PC-9 (cell line): ENCODE measurements at regions not wholly inside any gene's neighbourhood (a gene's known extent, or its start where the extent isn't known, plus 50 kb on each side); places are given as distances from the start of the nearest gene placed in this dataset.

Experiments used
- BruUV-seq: library from RNA; stranded (reverse); fragments of 400-500 nt; replicated peaks from 2 replicates; lab custom pipeline; 2021; lab: Mats Ljungman, UMichigan
- CTCF ChIA-PET: fragments of 300-600 bp; sonication (Branson Sonifier 250); formaldehyde crosslinking; loops from one replicate; lab custom pipeline; 2022; ENCODE audit warnings: antibody characterized with exemption; lab: Charles Lee
- POLR2A ChIA-PET: fragments of 300-600 bp; sonication (Branson Sonifier 250); formaldehyde crosslinking; loops from one replicate; lab custom pipeline; 2022; ENCODE audit warnings: antibody characterized with exemption; ENCODE audit not compliant: unreplicated experiment; lab: Charles Lee
- DNase-seq, 2 experiments: peaks; one replicate each; pipeline versions ENCODE4 v3.0.0 to v3.0.0-alpha.2; 2015 to 2022; ENCODE audit warnings: mixed read lengths in 1 of 2
- H2AFZ ChIP-seq: fragments of 200-600 bp; sonication (generic); 2 replicates; pipeline ENCODE4 v1.8.1; 2017; ENCODE audit warnings: antibody characterized with exemption
- H3F3A ChIP-seq: fragments of 200-600 bp; sonication (generic); 2 replicates; pipeline ENCODE4 v1.8.1; 2017; ENCODE audit warnings: antibody characterized with exemption, mild to moderate bottlenecking, low read depth; ENCODE audit not compliant: insufficient read depth
- H3K27ac ChIP-seq: fragments of 200-600 bp; sonication (generic); 2 replicates; pipeline ENCODE4 v1.6.1; 2016; ENCODE audit warnings: mixed run types
- H3K27me3 ChIP-seq: fragments of 200-600 bp; sonication (generic); 2 replicates; pipeline ENCODE4 v1.6.1; 2016; ENCODE audit warnings: low read depth, mixed run types; ENCODE audit not compliant: insufficient read depth
- H3K36me3 ChIP-seq: fragments of 200-600 bp; sonication (generic); 2 replicates; pipeline ENCODE4 v1.6.1; 2016; ENCODE audit warnings: low read depth, mixed run types
- H3K4me1 ChIP-seq: fragments of 200-600 bp; sonication (generic); replicated peaks from 2 replicates; pipeline ENCODE4 v1.6.1; 2016; ENCODE audit warnings: mixed run types; ENCODE audit not compliant: insufficient read depth
- H3K4me2 ChIP-seq: fragments of 200-600 bp; sonication (generic); 2 replicates; pipeline ENCODE4 v1.6.1; 2017; ENCODE audit warnings: mixed run types
- H3K4me3 ChIP-seq: fragments of 200-600 bp; sonication (generic); 2 replicates; pipeline ENCODE4 v1.6.1; 2016; ENCODE audit warnings: mixed run types
- H3K79me2 ChIP-seq: fragments of 200-600 bp; sonication (generic); 2 replicates; pipeline ENCODE4 v1.6.1; 2017; ENCODE audit warnings: low read depth, mixed run types
- H3K9me2 ChIP-seq: fragments of 200-600 bp; sonication (generic); 2 replicates; pipeline ENCODE4 v1.8.1; 2017; ENCODE audit warnings: mild to moderate bottlenecking; ENCODE audit not compliant: insufficient read depth
- H3K9me3 ChIP-seq: fragments of 200-600 bp; sonication (generic); 2 replicates; pipeline ENCODE4 v1.8.1; 2016; ENCODE audit warnings: low read depth; ENCODE audit not compliant: insufficient read depth
- H4K20me1 ChIP-seq: fragments of 200-600 bp; sonication (generic); 2 replicates; pipeline ENCODE4 v1.8.1; 2017; ENCODE audit not compliant: insufficient read depth
- EZH2 ChIP-seq: fragments of 200-600 bp; sonication (generic); IDR thresholded peaks from 2 replicates; pipeline ENCODE4 v1.8.0; 2017; ENCODE audit warnings: antibody characterized with exemption, low read depth
- intact Hi-C: fragments of 100-400 bp; cut with micrococcal nuclease; formaldehyde crosslinking; loops from one replicate; pipeline ENCODE4 v1.10.0; 2022; ENCODE audit not compliant: unreplicated experiment
- TF ChIP-seq, protein P1 (sequence below): fragments of 200-600 bp; sonication (generic); conservative IDR thresholded peaks from 2 replicates; pipeline ENCODE4 v1.6.1; 2017; ENCODE audit warnings: mixed run types, antibody characterized with exemption, mild to moderate bottlenecking, moderate library complexity

DNA sequence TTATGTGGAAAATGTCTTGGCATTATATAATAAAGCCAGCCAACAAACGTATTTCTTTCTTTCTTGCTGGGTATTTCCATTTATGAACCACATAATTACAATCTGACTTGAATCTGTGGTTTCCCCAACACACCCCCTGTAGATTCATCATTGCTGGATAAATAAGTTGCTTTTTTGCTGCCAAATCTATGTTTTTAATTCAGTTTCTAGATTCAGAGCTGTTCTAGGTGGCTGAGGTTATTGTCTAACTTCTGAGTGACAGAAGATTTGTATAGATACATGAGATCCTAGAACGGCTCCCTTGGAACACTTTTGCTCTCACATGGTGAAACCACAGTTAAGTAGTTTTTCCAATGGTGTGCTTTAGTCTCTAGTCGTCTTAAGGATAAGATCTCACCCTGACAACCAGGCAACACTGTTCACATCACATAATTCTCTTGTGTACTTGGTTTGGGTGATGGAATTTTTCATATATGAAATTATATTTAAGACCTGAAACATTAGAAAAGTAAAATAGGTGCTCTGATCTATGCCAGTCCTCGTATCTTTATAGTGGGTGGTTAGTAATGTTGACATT lies 239.1 kb downstream of the KLF12 start:
- DNase-seq, result no peak
- intact Hi-C loops, result no loop called here
- BruUV-seq, result no TSS peak

DNA sequence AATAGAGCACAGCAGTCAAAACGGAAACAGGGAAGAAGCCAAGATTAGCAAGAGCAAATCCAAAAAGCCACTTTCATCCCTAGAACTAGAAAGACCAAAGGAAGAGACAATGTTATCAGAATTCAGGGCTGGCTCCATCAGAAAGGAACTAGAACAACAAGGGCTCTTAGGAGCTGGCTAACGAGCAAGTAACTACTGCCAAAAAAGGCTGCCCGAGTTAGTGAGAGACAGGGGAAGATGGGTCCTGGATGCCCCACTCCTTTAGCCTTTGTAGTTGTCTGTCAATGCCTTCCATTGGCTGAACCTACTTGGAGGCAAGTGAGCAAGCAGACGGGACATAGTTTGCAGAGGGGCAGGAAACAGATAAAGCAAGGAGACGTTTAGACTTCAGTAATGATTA lies 240.4 kb downstream of the KLF12 start:
- Histone ChIP-seq H3K27ac (no peak overlapping the region), H3K79me2 (no peaks in the 10 kb centered on the region), H3K36me3 (no peaks in the 10 kb centered on the region), H3K4me1 (no peaks in the 10 kb centered on the region), H3K4me2 (no peak overlapping the region), H2AFZ (no peak overlapping the region), H3K27me3 (no peaks in the 10 kb centered on the region), H3K9me2 (no peaks in the 10 kb centered on the region), H3F3A (no peaks in the 10 kb centered on the region), H4K20me1 (no peaks in the 10 kb centered on the region), H3K4me3 (no peak overlapping the region), H3K9me3 (no peaks in the 10 kb centered on the region)
- intact Hi-C loops, result no loop called here
- BruUV-seq, result no TSS peak
- ChIA-PET CTCF (no interaction called here), POLR2A (no interaction called here)
- no peak for TF ChIP-seq EZH2
- TF ChIP-seq, protein P1, sequence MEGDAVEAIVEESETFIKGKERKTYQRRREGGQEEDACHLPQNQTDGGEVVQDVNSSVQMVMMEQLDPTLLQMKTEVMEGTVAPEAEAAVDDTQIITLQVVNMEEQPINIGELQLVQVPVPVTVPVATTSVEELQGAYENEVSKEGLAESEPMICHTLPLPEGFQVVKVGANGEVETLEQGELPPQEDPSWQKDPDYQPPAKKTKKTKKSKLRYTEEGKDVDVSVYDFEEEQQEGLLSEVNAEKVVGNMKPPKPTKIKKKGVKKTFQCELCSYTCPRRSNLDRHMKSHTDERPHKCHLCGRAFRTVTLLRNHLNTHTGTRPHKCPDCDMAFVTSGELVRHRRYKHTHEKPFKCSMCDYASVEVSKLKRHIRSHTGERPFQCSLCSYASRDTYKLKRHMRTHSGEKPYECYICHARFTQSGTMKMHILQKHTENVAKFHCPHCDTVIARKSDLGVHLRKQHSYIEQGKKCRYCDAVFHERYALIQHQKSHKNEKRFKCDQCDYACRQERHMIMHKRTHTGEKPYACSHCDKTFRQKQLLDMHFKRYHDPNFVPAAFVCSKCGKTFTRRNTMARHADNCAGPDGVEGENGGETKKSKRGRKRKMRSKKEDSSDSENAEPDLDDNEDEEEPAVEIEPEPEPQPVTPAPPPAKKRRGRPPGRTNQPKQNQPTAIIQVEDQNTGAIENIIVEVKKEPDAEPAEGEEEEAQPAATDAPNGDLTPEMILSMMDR, result no peak
- DNase-seq, result no peak

More for the DNA sequence above, 239.1 kb downstream of the KLF12 start:
- TF ChIP-seq, protein P1, result no peak
- TF ChIP-seq EZH2, result no peak
- no peak overlapping the region for H2AFZ ChIP-seq
- CTCF ChIA-PET, result no interaction called here
- no peaks in the 10 kb centered on the region for H4K20me1 ChIP-seq
- POLR2A ChIA-PET, result no interaction called here
- no peaks in the 10 kb centered on the region for H3K9me2 ChIP-seq
- no peaks in the 10 kb centered on the region for H3K4me1 ChIP-seq
- no peaks in the 10 kb centered on the region for H3K36me3 ChIP-seq
- H3K4me2 ChIP-seq, result no peak overlapping the region
- no peaks in the 10 kb centered on the region for H3K79me2 ChIP-seq
- H3K4me3 ChIP-seq, result no peak overlapping the region
- no peak overlapping the region for H3K27ac ChIP-seq
- no peaks in the 10 kb centered on the region for H3F3A ChIP-seq
- H3K9me3 ChIP-seq, result no peaks in the 10 kb centered on the region
- no peaks in the 10 kb centered on the region for H3K27me3 ChIP-seq

DNA sequence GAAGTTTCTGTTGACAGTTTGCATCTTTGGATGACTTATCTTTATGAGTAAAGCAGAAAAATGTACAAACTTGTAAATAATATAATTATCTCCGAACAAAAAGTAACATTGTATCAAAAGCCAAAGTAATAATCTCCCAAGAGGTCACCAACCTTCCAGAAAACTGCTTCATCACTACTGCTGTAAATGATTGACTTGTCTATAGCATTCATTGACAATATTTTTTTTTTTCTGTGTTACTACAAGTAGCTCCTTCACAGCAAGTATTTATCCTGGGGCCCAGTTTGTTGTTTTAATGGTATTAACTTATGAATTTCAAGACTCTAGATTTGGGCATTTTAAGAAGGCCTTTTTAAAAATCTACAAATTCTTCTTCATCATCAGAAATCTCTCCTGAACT lies 242.4 kb downstream of the KLF12 start:
- ChIA-PET CTCF (interaction anchor here (0.6 kb wide), 1 partner anchor 242 kb away, joined by 4 read pairs; no protein-coding TSS in a partner anchor), POLR2A (no interaction called here)
- no peak for DNase-seq
- H3K4me3 ChIP-seq, result no peak overlapping the region
- no peaks in the 10 kb centered on the region for H3F3A ChIP-seq
- H3K27me3 ChIP-seq, result no peaks in the 10 kb centered on the region
- TF ChIP-seq, protein P1, result no peak
- TF ChIP-seq EZH2, result no peak
- H3K9me2 ChIP-seq, result no peaks in the 10 kb centered on the region
- intact Hi-C loops, result no loop called here
- no TSS peak for BruUV-seq
- H2AFZ ChIP-seq, result no peak overlapping the region
- H3K79me2 ChIP-seq, result no peaks in the 10 kb centered on the region
- H3K4me1 ChIP-seq, result no peaks in the 10 kb centered on the region
- no peak overlapping the region for H3K27ac ChIP-seq
- H3K36me3 ChIP-seq, result no peaks in the 10 kb centered on the region
- H4K20me1 ChIP-seq, result no peaks in the 10 kb centered on the region
- no peaks in the 10 kb centered on the region for H3K9me3 ChIP-seq
- no peak overlapping the region for H3K4me2 ChIP-seq
